Stomach smooth muscle (tissue), 2 donors: ENCODE measurements at regions not wholly inside any gene's neighbourhood (a gene's known extent, or its start where the extent isn't known, plus 50 kb on each side); places are given as distances from the start of the nearest gene placed in this dataset.

Source experiments
- H3K27ac ChIP-seq: one replicate; pipeline ENCODE4 v1.7.0; 2013; ENCODE audit warnings: mild to moderate bottlenecking, low read length, inconsistent platforms
- H3K27me3 ChIP-seq, 2 donors: one replicate each; pipeline ENCODE4 v1.7.0; 2013; ENCODE audit warnings: low read length in 2 of 2; ENCODE audit not compliant: insufficient read depth in 2 of 2, control insufficient read depth in 1 of 2
- H3K36me3 ChIP-seq, 2 donors: one replicate each; pipeline ENCODE4 v1.7.0; 2013; ENCODE audit warnings: low read length in 2 of 2; ENCODE audit not compliant: control insufficient read depth in 2 of 2, insufficient read depth in 2 of 2
- H3K4me1 ChIP-seq: one replicate; pipeline ENCODE4 v1.7.0; 2013; ENCODE audit warnings: low read length; ENCODE audit not compliant: control insufficient read depth, insufficient read depth
- H3K4me3 ChIP-seq, 2 donors: one replicate each; pipeline ENCODE4 v1.7.0; 2013; ENCODE audit warnings: low read length in 2 of 2
- H3K9ac ChIP-seq, 2 donors: one replicate each; pipeline ENCODE4 v1.7.0; 2013; ENCODE audit warnings: low read length in 2 of 2, mild to moderate bottlenecking in 1 of 2
- H3K9me3 ChIP-seq, 2 donors: one replicate each; pipeline ENCODE4 v1.7.0; 2013; ENCODE audit warnings: low read length in 2 of 2; ENCODE audit not compliant: control insufficient read depth in 2 of 2
- donor health status: healthy.
- donor health status: Pancreatic carcinoma.

- Histone ChIP-seq H3K9me3 (no peaks in the 10 kb centered on the region), H3K27me3 (no peaks in the 10 kb centered on the region), H3K9ac (no peak overlapping the region), H3K4me3 (no peak overlapping the region), H3K36me3 (no peaks in the 10 kb centered on the region), H3K4me1 (no peaks in the 10 kb centered on the region), H3K27ac (no peak overlapping the region)
Observed at GRCh38 chr2:222810044-222810443, 50.8 kb upstream of the ACSL3 start.
